ENCODE measurements at regions not wholly inside any gene's neighbourhood (a gene's known extent, or its start where the extent isn't known, plus 50 kb on each side); places are given as distances from the start of the nearest gene placed in this dataset.

DNA sequence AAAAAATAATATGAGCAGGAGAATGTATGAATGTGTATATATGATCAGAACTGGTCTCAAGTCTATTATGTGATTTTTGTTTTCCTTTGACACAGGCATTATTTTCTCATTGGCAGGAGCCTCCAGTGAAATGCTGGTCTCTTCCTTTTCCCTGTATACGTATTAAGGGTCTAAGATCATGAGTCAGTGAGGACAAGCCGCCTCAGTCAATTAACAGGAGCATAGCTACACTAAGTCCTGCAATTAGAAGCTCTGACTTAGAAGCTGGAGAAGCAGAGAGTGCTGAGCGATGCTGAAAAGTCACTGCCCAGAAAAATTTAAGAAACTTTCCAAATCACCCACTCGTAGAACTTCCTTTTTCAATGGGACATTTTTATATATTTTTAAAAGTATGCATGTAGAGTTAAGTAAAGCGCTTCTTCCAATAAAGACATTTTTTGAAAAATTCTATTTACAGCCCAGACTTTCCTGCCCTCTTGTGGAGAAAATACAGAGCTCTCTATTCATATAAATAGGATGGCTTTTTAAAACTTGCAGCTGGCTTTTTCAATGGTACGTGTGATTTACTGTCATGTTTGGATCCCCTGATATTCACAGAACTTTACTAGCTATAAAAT is 70.2 kb upstream of the PSMD7 start:
- TF ChIP-seq, protein P1, sequence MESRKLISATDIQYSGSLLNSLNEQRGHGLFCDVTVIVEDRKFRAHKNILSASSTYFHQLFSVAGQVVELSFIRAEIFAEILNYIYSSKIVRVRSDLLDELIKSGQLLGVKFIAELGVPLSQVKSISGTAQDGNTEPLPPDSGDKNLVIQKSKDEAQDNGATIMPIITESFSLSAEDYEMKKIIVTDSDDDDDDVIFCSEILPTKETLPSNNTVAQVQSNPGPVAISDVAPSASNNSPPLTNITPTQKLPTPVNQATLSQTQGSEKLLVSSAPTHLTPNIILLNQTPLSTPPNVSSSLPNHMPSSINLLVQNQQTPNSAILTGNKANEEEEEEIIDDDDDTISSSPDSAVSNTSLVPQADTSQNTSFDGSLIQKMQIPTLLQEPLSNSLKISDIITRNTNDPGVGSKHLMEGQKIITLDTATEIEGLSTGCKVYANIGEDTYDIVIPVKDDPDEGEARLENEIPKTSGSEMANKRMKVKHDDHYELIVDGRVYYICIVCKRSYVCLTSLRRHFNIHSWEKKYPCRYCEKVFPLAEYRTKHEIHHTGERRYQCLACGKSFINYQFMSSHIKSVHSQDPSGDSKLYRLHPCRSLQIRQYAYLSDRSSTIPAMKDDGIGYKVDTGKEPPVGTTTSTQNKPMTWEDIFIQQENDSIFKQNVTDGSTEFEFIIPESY (IDR thresholded peaks at IDR 0.05; ENCODE audit: extremely low read depth, insufficient replicate concordance, low read length), result no peak
- no peak for TF ChIP-seq JUND (IDR thresholded peaks at IDR 0.05)
